GM21529 (cell line): ENCODE measurements at regions not wholly inside any gene's neighbourhood (a gene's known extent, or its start where the extent isn't known, plus 50 kb on each side); places are given as distances from the start of the nearest gene placed in this dataset.
"Not testable (repeated sequence)": the region's sequence is repeated elsewhere in the genome, so short reads cannot be mapped to it uniquely, and the experiment has no call there.

Source experiments
- ATAC-seq: cut with Tn5 transposase; IDR thresholded peaks from one replicate; pipeline ENCODE4 v1.9.1; 2021; ENCODE audit not compliant: unreplicated experiment

- no peak for ATAC-seq
Observed at GRCh38 chr10:3931224-3931623, 146.2 kb upstream of the KLF6 start.

- ATAC-seq: no peak
Observed at GRCh38 chr10:3928569-3928968, 143.6 kb upstream of the KLF6 start.

GRCh38 chr10:3928078-3928477 lies 143.1 kb upstream of the KLF6 start:
- ATAC-seq: no peak

- no peak for ATAC-seq
Observed at GRCh38 chr10:3926675-3927525, 141.9 kb upstream of the KLF6 start.

GRCh38 chr10:3926258-3926657 lies 141.2 kb upstream of the KLF6 start:
- ATAC-seq: no peak

GRCh38 chr10:3925184-3925583 lies 140.2 kb upstream of the KLF6 start:
- ATAC-seq: no peak

GRCh38 chr10:3924344-3924743 lies 139.3 kb upstream of the KLF6 start:
- ATAC-seq: no peak

- ATAC-seq: no peak
Observed at GRCh38 chr10:3923033-3923432, 138.0 kb upstream of the KLF6 start.

GRCh38 chr10:3919709-3920308 lies 134.8 kb upstream of the KLF6 start:
- ATAC-seq: no peak

- not testable (repeated sequence) for ATAC-seq
Observed at GRCh38 chr10:3917392-3917791, 132.4 kb upstream of the KLF6 start.

- no peak for ATAC-seq
Observed at GRCh38 chr10:3914733-3915132, 129.7 kb upstream of the KLF6 start.

GRCh38 chr10:3911713-3912442 lies 126.9 kb upstream of the KLF6 start:
- ATAC-seq: no peak

GRCh38 chr10:3911241-3911640 lies 126.2 kb upstream of the KLF6 start:
- no peak for ATAC-seq

GRCh38 chr10:3909339-3909738 lies 124.3 kb upstream of the KLF6 start:
- ATAC-seq: no peak

GRCh38 chr10:3908183-3908582 lies 123.2 kb upstream of the KLF6 start:
- ATAC-seq: no peak

GRCh38 chr10:3907514-3907913 lies 122.5 kb upstream of the KLF6 start:
- ATAC-seq: no peak

GRCh38 chr10:3906511-3907111 lies 121.6 kb upstream of the KLF6 start:
- ATAC-seq: no peak

- ATAC-seq: no peak
Observed at GRCh38 chr10:3904419-3904960, 119.5 kb upstream of the KLF6 start.

- ATAC-seq: peak; percentile 10
Observed at GRCh38 chr10:3902809-3903410, 117.9 kb upstream of the KLF6 start.

GRCh38 chr10:3902054-3902808 lies 117.2 kb upstream of the KLF6 start:
- ATAC-seq: peak; percentile 91
